HepG2 (cell line): ENCODE measurements at regions not wholly inside any gene's neighbourhood (a gene's known extent, or its start where the extent isn't known, plus 50 kb on each side); places are given as distances from the start of the nearest gene placed in this dataset.

Experiments
- ATAC-seq: fragments of 200-7000 bp; cut with Tn5 transposase; 3 replicates; pipeline ENCODE4 v1.9.1; 2020; ENCODE audit warnings: mild to moderate bottlenecking, moderate library complexity
- BruUV-seq: library from RNA; stranded (reverse); fragments of 400-500 nt; replicated peaks from 2 replicates; lab custom pipeline; 2021; lab: Mats Ljungman, UMichigan
- CTCF ChIA-PET: fragments of 300-600 bp; formaldehyde crosslinking; extraction: SDS; loops from one replicate; lab custom pipeline; 2021; ENCODE audit warnings: low total read pairs, inconsistent platforms, low intra/inter-chr PET ratio; lab: Yijun Ruan, JAX
- POLR2A ChIA-PET: fragments of 350-600 bp; sonication (Branson Sonifier 250); formaldehyde crosslinking; loops from one replicate; lab custom pipeline; 2020; ENCODE audit warnings: antibody characterized with exemption, inconsistent platforms; lab: Yijun Ruan, JAX
- DNase-seq: peaks from one replicate; pipeline ENCODE4 v3.0.0-alpha.2; 2015; ENCODE audit warnings: low spot score
- FAIRE-seq: peaks from 3 replicates; lab custom pipeline; 2011; peaks lifted over from hg19 to GRCh38; lab: Jason Lieb, UNC
- H2AFZ ChIP-seq: one replicate; pipeline ENCODE4 v1.6.1; 2011; ENCODE audit warnings: low read length, inconsistent platforms
- H3K27ac ChIP-seq: fragments of 300-600 bp; 3 replicates; pipeline ENCODE4 v1.8.0; 2011; ENCODE audit warnings: mixed run types, mild to moderate bottlenecking, mixed read lengths, low read length, inconsistent platforms; ENCODE audit not compliant: insufficient read depth; ENCODE audit errors: extremely low read length
- H3K27me3 ChIP-seq, 2 experiments: fragments of 200-600 bp in 1 of 2; 2 replicates in 1 of 2; 3 replicates in 1 of 2; pipeline versions ENCODE4 v1.6.0 to v1.8.0; 2011; ENCODE audit warnings: low read length in 2 of 2, mild to moderate bottlenecking in 2 of 2, moderate library complexity in 2 of 2, inconsistent platforms in 1 of 2; ENCODE audit not compliant: insufficient read depth in 2 of 2, control insufficient read depth in 1 of 2
- H3K36me3 ChIP-seq, 2 experiments: fragments of 200-600 bp in 1 of 2; replicated peaks in 1 of 2; 2 replicates in 1 of 2; 3 replicates in 1 of 2; pipeline versions ENCODE4 v1.5.1 to v1.8.0; 2011; ENCODE audit warnings: low read length in 2 of 2, inconsistent platforms in 1 of 2; ENCODE audit not compliant: insufficient read depth in 2 of 2, control insufficient read depth in 1 of 2
- H3K4me1 ChIP-seq: 2 replicates; pipeline ENCODE4 v1.5.1; 2012; ENCODE audit warnings: low read length, inconsistent platforms; ENCODE audit not compliant: insufficient read depth
- H3K4me2 ChIP-seq: 2 replicates; pipeline ENCODE4 v1.6.0; 2011; ENCODE audit warnings: low read depth, low read length, inconsistent platforms
- H3K4me3 ChIP-seq, 3 experiments: fragments of 200-600 bp in 1 of 3; sonication (generic), shearing (Covaris generic) in 1 of 3; replicated peaks in 1 of 3; 2 replicates each; pipeline ENCODE4 v1.5.1; 2011 to 2016; ENCODE audit warnings: low read length in 3 of 3, inconsistent platforms in 2 of 3, low read depth in 2 of 3, mild to moderate bottlenecking in 2 of 3, control low read depth in 1 of 3, mixed read lengths in 1 of 3; ENCODE audit not compliant: insufficient read depth in 1 of 3
- H3K79me2 ChIP-seq: one replicate; pipeline ENCODE4 v1.6.1; 2011; ENCODE audit warnings: low read length, inconsistent platforms; ENCODE audit not compliant: insufficient read depth
- H3K9ac ChIP-seq: 2 replicates; pipeline ENCODE4 v1.6.0; 2011; ENCODE audit warnings: mild to moderate bottlenecking, low read depth, low read length, inconsistent platforms; ENCODE audit not compliant: insufficient read depth
- H3K9me3 ChIP-seq: 2 replicates; pipeline ENCODE4 v1.5.1; 2012; ENCODE audit warnings: mild to moderate bottlenecking, low read length
- H4K20me1 ChIP-seq: 2 replicates; pipeline ENCODE4 v1.6.0; 2011; ENCODE audit warnings: inconsistent platforms, mild to moderate bottlenecking, low read length, moderate library complexity; ENCODE audit not compliant: insufficient read depth
- JUNB ChIP-seq: sonication (generic); formaldehyde crosslinking; IDR thresholded peaks from 2 replicates; pipeline ENCODE4 v1.8.0; 2022; ENCODE audit warnings: missing genetic modification reagents, mild to moderate bottlenecking, borderline replicate concordance
- KDM5B ChIP-seq: sonication (generic); formaldehyde crosslinking; IDR thresholded peaks from 2 replicates; pipeline ENCODE4 v1.4.0; 2020; ENCODE audit warnings: missing genetic modification reagents, mild to moderate bottlenecking, borderline replicate concordance
- TRIM24 ChIP-seq: sonication (generic); formaldehyde crosslinking; IDR thresholded peaks from 2 replicates; pipeline ENCODE4 v1.8.0; 2022; ENCODE audit warnings: mild to moderate bottlenecking, missing genetic modification reagents
- ZBTB20 ChIP-seq: sonication (generic); formaldehyde crosslinking; IDR thresholded peaks from 2 replicates; pipeline ENCODE4 v1.8.1; 2023; ENCODE audit warnings: missing genetic modification reagents, low read depth, mild to moderate bottlenecking, borderline replicate concordance
- WGBS: methylation state at CpG from one replicate; pipeline ENCODE4 v1.1.6; 2017; ENCODE audit warnings: low lambda C conversion rate; 5-methylcytosine and 5-hydroxymethylcytosine counted together
- in situ Hi-C: cut with HindIII; loops from 2 replicates; pipeline ENCODE4 v1.10.0; 2017; ENCODE audit warnings: low pct_unique_long_range_greater_than_20kb; ENCODE audit not compliant: extremely low pct_ligation_motif_present
- intact Hi-C: fragments of 100-400 bp; cut with micrococcal nuclease; formaldehyde crosslinking; loops from one replicate; pipeline ENCODE4 v1.10.0; 2022; ENCODE audit not compliant: unreplicated experiment
- TF ChIP-seq, protein P1 (sequence below): sonication (generic); formaldehyde crosslinking; IDR thresholded peaks from 2 replicates; pipeline ENCODE4 v1.4.0; 2020; ENCODE audit warnings: mild to moderate bottlenecking, low read depth, missing genetic modification reagents
- TF ChIP-seq, protein P2 (sequence below): sonication (generic); formaldehyde crosslinking; IDR thresholded peaks from 2 replicates; pipeline ENCODE4 v1.4.0; 2020; ENCODE audit warnings: missing genetic modification reagents
- TF ChIP-seq, protein P3 (sequence below): sonication (generic); formaldehyde crosslinking; conservative IDR thresholded peaks from 2 replicates; pipeline ENCODE4 v1.4.0; 2020; ENCODE audit warnings: missing genetic modification reagents
- TF ChIP-seq, protein P4 (sequence below): sonication (generic); formaldehyde crosslinking; IDR thresholded peaks from 2 replicates; pipeline ENCODE4 v1.4.0; 2020; ENCODE audit warnings: missing genetic modification reagents

DNA sequence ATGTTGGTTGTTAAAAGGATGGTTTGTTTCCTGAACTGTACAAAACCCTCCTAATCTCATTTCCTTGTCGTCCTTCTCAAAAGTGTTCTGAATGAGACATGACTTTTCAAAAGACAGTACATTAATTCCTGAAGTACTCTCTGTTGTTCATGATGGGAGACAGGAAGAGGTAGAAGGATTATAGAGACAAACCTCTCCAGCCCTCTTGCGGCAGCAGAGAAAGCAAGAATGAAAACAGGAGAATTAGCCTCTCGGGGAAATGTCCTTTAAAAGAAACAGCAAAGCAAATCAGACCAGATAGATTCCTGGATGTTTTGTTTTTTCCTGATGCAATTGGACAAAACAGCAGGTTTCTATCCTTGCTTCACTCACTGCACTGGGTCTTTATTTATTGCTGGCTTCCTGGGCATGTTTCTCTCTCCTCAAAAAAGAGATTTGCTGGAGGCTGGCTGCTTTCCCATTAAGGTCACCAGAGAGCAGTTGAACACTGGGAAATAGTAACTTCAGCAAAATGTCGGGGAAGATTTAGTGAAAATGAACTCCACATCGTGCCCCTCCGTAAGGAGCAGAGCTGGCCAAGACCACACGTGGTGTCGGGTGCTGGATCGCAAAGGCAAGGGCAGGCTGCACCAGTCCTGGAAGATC is 145.8 kb upstream of the SYT6 start:
- Histone ChIP-seq H3K9ac (no peak overlapping the region), H4K20me1 (no peaks in the 10 kb centered on the region), H3K4me2 (no peak overlapping the region), H3K4me3 (no peak overlapping the region), H3K36me3 (no peaks in the 10 kb centered on the region), H2AFZ (no peak overlapping the region), H3K4me1 (no peaks in the 10 kb centered on the region), H3K9me3 (no peaks in the 10 kb centered on the region), H3K27me3 (peaks cover 6 to 55% of the 10 kb centered on the region in 2 experiments), H3K79me2 (no peaks in the 10 kb centered on the region), H3K27ac (no peak overlapping the region)
- in situ Hi-C loops (loop anchor here (25.0 kb wide), 1 partner anchor 462 kb away; no protein-coding TSS in a partner anchor), intact Hi-C loops (no loop called here)
- FAIRE-seq, result no peak
- WGBS, result 18% methylated on average over 9 of the region's 9 CpGs
- ChIA-PET POLR2A (no interaction called here), CTCF (no interaction called here)
- no peak for DNase-seq
- TF ChIP-seq JUNB (CRISPR knock-in tag), result no peak
- TF ChIP-seq ZBTB20 (CRISPR knock-in tag), result no peak
- TF ChIP-seq, protein P1, sequence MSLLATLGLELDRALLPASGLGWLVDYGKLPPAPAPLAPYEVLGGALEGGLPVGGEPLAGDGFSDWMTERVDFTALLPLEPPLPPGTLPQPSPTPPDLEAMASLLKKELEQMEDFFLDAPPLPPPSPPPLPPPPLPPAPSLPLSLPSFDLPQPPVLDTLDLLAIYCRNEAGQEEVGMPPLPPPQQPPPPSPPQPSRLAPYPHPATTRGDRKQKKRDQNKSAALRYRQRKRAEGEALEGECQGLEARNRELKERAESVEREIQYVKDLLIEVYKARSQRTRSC, result no peak
- TF ChIP-seq TRIM24 (CRISPR knock-in tag), result no peak
- TF ChIP-seq, protein P2, sequence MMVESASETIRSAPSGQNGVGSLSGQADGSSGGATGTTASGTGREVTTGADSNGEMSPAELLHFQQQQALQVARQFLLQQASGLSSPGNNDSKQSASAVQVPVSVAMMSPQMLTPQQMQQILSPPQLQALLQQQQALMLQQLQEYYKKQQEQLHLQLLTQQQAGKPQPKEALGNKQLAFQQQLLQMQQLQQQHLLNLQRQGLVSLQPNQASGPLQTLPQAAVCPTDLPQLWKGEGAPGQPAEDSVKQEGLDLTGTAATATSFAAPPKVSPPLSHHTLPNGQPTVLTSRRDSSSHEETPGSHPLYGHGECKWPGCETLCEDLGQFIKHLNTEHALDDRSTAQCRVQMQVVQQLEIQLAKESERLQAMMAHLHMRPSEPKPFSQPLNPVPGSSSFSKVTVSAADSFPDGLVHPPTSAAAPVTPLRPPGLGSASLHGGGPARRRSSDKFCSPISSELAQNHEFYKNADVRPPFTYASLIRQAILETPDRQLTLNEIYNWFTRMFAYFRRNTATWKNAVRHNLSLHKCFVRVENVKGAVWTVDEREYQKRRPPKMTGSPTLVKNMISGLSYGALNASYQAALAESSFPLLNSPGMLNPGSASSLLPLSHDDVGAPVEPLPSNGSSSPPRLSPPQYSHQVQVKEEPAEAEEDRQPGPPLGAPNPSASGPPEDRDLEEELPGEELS (CRISPR knock-in tag), result no peak
- TF ChIP-seq, protein P3, sequence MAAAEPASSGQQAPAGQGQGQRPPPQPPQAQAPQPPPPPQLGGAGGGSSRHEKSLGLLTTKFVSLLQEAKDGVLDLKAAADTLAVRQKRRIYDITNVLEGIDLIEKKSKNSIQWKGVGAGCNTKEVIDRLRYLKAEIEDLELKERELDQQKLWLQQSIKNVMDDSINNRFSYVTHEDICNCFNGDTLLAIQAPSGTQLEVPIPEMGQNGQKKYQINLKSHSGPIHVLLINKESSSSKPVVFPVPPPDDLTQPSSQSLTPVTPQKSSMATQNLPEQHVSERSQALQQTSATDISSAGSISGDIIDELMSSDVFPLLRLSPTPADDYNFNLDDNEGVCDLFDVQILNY (CRISPR knock-in tag), result no peak
- no peak for TF ChIP-seq KDM5B (CRISPR knock-in tag)
- TF ChIP-seq, protein P4, sequence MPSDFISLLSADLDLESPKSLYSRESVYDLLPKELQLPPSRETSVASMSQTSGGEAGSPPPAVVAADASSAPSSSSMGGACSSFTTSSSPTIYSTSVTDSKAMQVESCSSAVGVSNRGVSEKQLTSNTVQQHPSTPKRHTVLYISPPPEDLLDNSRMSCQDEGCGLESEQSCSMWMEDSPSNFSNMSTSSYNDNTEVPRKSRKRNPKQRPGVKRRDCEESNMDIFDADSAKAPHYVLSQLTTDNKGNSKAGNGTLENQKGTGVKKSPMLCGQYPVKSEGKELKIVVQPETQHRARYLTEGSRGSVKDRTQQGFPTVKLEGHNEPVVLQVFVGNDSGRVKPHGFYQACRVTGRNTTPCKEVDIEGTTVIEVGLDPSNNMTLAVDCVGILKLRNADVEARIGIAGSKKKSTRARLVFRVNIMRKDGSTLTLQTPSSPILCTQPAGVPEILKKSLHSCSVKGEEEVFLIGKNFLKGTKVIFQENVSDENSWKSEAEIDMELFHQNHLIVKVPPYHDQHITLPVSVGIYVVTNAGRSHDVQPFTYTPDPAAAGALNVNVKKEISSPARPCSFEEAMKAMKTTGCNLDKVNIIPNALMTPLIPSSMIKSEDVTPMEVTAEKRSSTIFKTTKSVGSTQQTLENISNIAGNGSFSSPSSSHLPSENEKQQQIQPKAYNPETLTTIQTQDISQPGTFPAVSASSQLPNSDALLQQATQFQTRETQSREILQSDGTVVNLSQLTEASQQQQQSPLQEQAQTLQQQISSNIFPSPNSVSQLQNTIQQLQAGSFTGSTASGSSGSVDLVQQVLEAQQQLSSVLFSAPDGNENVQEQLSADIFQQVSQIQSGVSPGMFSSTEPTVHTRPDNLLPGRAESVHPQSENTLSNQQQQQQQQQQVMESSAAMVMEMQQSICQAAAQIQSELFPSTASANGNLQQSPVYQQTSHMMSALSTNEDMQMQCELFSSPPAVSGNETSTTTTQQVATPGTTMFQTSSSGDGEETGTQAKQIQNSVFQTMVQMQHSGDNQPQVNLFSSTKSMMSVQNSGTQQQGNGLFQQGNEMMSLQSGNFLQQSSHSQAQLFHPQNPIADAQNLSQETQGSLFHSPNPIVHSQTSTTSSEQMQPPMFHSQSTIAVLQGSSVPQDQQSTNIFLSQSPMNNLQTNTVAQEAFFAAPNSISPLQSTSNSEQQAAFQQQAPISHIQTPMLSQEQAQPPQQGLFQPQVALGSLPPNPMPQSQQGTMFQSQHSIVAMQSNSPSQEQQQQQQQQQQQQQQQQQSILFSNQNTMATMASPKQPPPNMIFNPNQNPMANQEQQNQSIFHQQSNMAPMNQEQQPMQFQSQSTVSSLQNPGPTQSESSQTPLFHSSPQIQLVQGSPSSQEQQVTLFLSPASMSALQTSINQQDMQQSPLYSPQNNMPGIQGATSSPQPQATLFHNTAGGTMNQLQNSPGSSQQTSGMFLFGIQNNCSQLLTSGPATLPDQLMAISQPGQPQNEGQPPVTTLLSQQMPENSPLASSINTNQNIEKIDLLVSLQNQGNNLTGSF (CRISPR knock-in tag), result no peak
- BruUV-seq, result no TSS peak
- no peak for ATAC-seq
